Neural cell (in vitro differentiated cells): ENCODE measurements at regions not wholly inside any gene's neighbourhood (a gene's known extent, or its start where the extent isn't known, plus 50 kb on each side); places are given as distances from the start of the nearest gene placed in this dataset.

Experiments used
- H2AFZ ChIP-seq: fragments of 200-600, 300-800 bp; sonication (generic), shearing (Covaris generic); 2 replicates; pipeline ENCODE4 v1.6.0; 2014; ENCODE audit warnings: low read depth, mild to moderate bottlenecking, antibody characterized with exemption, low read length, moderate library complexity
- H3F3A ChIP-seq: fragments of 200-600 bp; shearing (Covaris generic); 2 replicates; pipeline ENCODE4 v1.6.1; 2016; ENCODE audit warnings: mild to moderate bottlenecking, moderate library complexity, mixed read lengths, antibody characterized with exemption, low read length; ENCODE audit not compliant: insufficient read depth, poor library complexity, severe bottlenecking
- H3K27ac ChIP-seq: fragments of 200-600, 300-800 bp; sonication (generic), shearing (Covaris generic); 2 replicates; pipeline ENCODE4 v1.5.1; 2014; ENCODE audit warnings: mild to moderate bottlenecking, low read length, moderate library complexity
- H3K27me3 ChIP-seq: fragments of 300-800, 200-600 bp; sonication (generic), shearing (Covaris generic); 2 replicates; pipeline ENCODE4 v1.6.0; 2014; ENCODE audit warnings: mild to moderate bottlenecking, low read depth, low read length, moderate library complexity; ENCODE audit not compliant: insufficient read depth
- H3K36me3 ChIP-seq: fragments of 300-800, 200-600 bp; sonication (generic), shearing (Covaris generic); 2 replicates; pipeline ENCODE4 v1.5.1; 2014; ENCODE audit warnings: mild to moderate bottlenecking, antibody characterized with exemption, low read length, moderate library complexity; ENCODE audit not compliant: insufficient read depth
- H3K4me2 ChIP-seq: fragments of 300-800, 200-600 bp; sonication (generic), shearing (Covaris generic); 2 replicates; pipeline ENCODE4 v1.6.0; 2014; ENCODE audit warnings: mild to moderate bottlenecking, low read length
- H3K4me3 ChIP-seq: fragments of 300-800, 200-600 bp; sonication (generic), shearing (Covaris generic); 2 replicates; pipeline ENCODE4 v1.5.1; 2014; ENCODE audit warnings: mild to moderate bottlenecking, low read length, moderate library complexity
- H3K79me2 ChIP-seq: fragments of 200-600 bp; shearing (Covaris generic); replicated peaks from 2 replicates; pipeline ENCODE4 v1.6.0; 2014; ENCODE audit warnings: mild to moderate bottlenecking, low read length, moderate library complexity; ENCODE audit not compliant: insufficient read depth
- H3K9ac ChIP-seq: fragments of 300-800, 200-600 bp; sonication (generic), shearing (Covaris generic); 2 replicates; pipeline ENCODE4 v1.6.1; 2016; ENCODE audit warnings: mild to moderate bottlenecking, low read length, mixed read lengths
- H3K9me2 ChIP-seq: fragments of 200-600 bp; shearing (Covaris generic); 2 replicates; pipeline ENCODE4 v1.6.1; 2016; ENCODE audit warnings: mild to moderate bottlenecking, low read length, mixed read lengths; ENCODE audit not compliant: insufficient read depth
- H3K9me3 ChIP-seq: fragments of 200-600, 300-800 bp; sonication (generic), shearing (Covaris generic); 2 replicates; pipeline ENCODE4 v1.6.1; 2016; ENCODE audit warnings: mild to moderate bottlenecking, mixed run types, low read length, moderate library complexity, mixed read lengths
- H4K20me1 ChIP-seq: fragments of 200-600 bp; shearing (Covaris generic); 2 replicates; pipeline ENCODE4 v1.6.1; 2016; ENCODE audit warnings: mild to moderate bottlenecking, mixed run types; ENCODE audit not compliant: insufficient read depth
- CTCF ChIP-seq: fragments of 450-650 bp; IDR thresholded peaks from 2 replicates; pipeline ENCODE4 v1.5.1; 2014; ENCODE audit warnings: antibody characterized with exemption, mild to moderate bottlenecking, moderate library complexity; ENCODE audit not compliant: poor library complexity, severe bottlenecking
- EP300 ChIP-seq: fragments of 450-650 bp; conservative IDR thresholded peaks from 2 replicates; pipeline ENCODE4 v1.6.1; 2014; ENCODE audit warnings: antibody characterized with exemption, mild to moderate bottlenecking, moderate library complexity; ENCODE audit not compliant: poor library complexity, severe bottlenecking
- EZH2 ChIP-seq: fragments of 200-600, 300-800 bp; shearing (Covaris generic), sonication (generic); IDR thresholded peaks from 2 replicates; pipeline ENCODE4 v1.6.1; 2014; ENCODE audit warnings: antibody characterized with exemption, low read length, borderline replicate concordance, mild to moderate bottlenecking; ENCODE audit not compliant: insufficient read depth, poor library complexity, severe bottlenecking
- MXI1 ChIP-seq: fragments of 450-650 bp; conservative IDR thresholded peaks from 2 replicates; pipeline ENCODE4 v1.6.1; 2014; ENCODE audit warnings: antibody characterized with exemption, mild to moderate bottlenecking; ENCODE audit not compliant: poor library complexity, severe bottlenecking
- POLR2AphosphoS5 ChIP-seq: IDR thresholded peaks from 2 replicates; pipeline ENCODE4 v1.6.1; 2012
- RAD21 ChIP-seq: fragments of 450-650 bp; conservative IDR thresholded peaks from 2 replicates; pipeline ENCODE4 v1.6.1; 2014; ENCODE audit warnings: antibody characterized with exemption, mild to moderate bottlenecking, moderate library complexity
- SMC3 ChIP-seq: fragments of 450-650 bp; conservative IDR thresholded peaks from 2 replicates; pipeline ENCODE4 v1.6.1; 2014; ENCODE audit warnings: antibody characterized with exemption, mild to moderate bottlenecking, moderate library complexity; ENCODE audit not compliant: poor library complexity
- TAF1 ChIP-seq: IDR thresholded peaks from 2 replicates; pipeline ENCODE4 v1.6.1; 2012; ENCODE audit warnings: low read depth
- TF ChIP-seq, protein P1 (sequence below): IDR thresholded peaks from 2 replicates; pipeline ENCODE4 v1.6.1; 2012; ENCODE audit warnings: borderline replicate concordance

DNA sequence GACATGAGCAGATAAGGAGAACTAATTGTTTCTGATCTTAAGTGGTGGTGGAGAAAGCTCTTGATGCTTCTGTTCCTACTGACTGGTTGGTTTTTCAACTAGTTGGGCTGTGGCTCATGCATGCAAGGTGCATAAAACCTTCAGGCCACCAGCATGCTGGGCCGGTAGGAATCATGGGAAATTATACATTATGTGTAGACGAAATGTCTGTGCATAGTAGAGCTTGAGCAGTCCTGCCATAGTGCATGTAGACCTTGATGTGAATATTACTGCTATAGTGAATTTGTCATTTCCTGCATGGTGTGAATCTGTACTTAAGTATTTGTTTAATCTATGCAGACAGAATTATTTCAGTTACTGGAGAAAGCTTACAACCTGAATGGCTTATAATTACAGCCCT is 433.6 kb upstream of the ADAMTSL1 start:
- TF ChIP-seq RAD21, result no peak
- no peak for TF ChIP-seq TAF1
- TF ChIP-seq EZH2, result no peak
- TF ChIP-seq CTCF, result no peak
- TF ChIP-seq, protein P1, sequence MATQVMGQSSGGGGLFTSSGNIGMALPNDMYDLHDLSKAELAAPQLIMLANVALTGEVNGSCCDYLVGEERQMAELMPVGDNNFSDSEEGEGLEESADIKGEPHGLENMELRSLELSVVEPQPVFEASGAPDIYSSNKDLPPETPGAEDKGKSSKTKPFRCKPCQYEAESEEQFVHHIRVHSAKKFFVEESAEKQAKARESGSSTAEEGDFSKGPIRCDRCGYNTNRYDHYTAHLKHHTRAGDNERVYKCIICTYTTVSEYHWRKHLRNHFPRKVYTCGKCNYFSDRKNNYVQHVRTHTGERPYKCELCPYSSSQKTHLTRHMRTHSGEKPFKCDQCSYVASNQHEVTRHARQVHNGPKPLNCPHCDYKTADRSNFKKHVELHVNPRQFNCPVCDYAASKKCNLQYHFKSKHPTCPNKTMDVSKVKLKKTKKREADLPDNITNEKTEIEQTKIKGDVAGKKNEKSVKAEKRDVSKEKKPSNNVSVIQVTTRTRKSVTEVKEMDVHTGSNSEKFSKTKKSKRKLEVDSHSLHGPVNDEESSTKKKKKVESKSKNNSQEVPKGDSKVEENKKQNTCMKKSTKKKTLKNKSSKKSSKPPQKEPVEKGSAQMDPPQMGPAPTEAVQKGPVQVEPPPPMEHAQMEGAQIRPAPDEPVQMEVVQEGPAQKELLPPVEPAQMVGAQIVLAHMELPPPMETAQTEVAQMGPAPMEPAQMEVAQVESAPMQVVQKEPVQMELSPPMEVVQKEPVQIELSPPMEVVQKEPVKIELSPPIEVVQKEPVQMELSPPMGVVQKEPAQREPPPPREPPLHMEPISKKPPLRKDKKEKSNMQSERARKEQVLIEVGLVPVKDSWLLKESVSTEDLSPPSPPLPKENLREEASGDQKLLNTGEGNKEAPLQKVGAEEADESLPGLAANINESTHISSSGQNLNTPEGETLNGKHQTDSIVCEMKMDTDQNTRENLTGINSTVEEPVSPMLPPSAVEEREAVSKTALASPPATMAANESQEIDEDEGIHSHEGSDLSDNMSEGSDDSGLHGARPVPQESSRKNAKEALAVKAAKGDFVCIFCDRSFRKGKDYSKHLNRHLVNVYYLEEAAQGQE, result no peak
- no peak for TF ChIP-seq MXI1
- TF ChIP-seq POLR2AphosphoS5, result no peak
- TF ChIP-seq SMC3, result no peak
- no peak for TF ChIP-seq EP300
- Histone ChIP-seq H3K4me3 (no peak overlapping the region), H3K36me3 (no peaks in the 10 kb centered on the region), H3K9ac (no peak overlapping the region), H3K27ac (no peak overlapping the region), H3F3A (no peaks in the 10 kb centered on the region), H2AFZ (no peak overlapping the region), H3K4me2 (no peak overlapping the region), H3K9me3 (no peaks in the 10 kb centered on the region), H3K9me2 (no peaks in the 10 kb centered on the region), H4K20me1 (no peaks in the 10 kb centered on the region), H3K79me2 (no peaks in the 10 kb centered on the region), H3K27me3 (no peaks in the 10 kb centered on the region)

DNA sequence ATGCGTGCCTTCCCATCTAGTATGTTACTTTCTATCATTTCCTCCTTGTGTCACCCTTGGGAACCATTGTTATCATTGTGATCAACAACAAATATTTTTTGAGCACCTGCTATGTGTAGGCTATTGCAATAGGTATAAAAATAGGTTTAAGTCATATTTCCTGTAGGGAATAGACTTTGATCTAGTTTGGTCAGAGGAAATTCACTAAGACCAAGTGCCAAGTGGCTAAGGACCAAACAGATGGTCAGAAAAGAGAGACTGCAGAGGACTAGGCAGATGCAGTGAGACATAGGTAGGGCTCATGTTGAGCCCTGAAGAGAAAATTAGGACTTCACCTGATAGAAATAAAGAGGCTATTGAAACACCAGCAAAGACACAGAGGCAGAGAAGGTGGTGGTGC is 430.0 kb upstream of the ADAMTSL1 start:
- no peak overlapping the region for H2AFZ ChIP-seq
- H3K4me2 ChIP-seq, result no peak overlapping the region
- H3K4me3 ChIP-seq, result no peak overlapping the region
- no peaks in the 10 kb centered on the region for H4K20me1 ChIP-seq
- H3K9me2 ChIP-seq, result no peaks in the 10 kb centered on the region
- H3F3A ChIP-seq, result no peaks in the 10 kb centered on the region
- H3K36me3 ChIP-seq, result no peaks in the 10 kb centered on the region
- no peaks in the 10 kb centered on the region for H3K27me3 ChIP-seq
- H3K9ac ChIP-seq, result no peak overlapping the region
- H3K27ac ChIP-seq, result no peak overlapping the region
- no peaks in the 10 kb centered on the region for H3K79me2 ChIP-seq
- TF ChIP-seq MXI1 (no peak), CTCF (no peak), SMC3 (no peak)
- TF ChIP-seq, protein P1, result no peak
- H3K9me3 ChIP-seq, result no peaks in the 10 kb centered on the region
